ENCODE measurements at regions not wholly inside any gene's neighbourhood (a gene's known extent, or its start where the extent isn't known, plus 50 kb on each side); places are given as distances from the start of the nearest gene placed in this dataset.

DNA sequence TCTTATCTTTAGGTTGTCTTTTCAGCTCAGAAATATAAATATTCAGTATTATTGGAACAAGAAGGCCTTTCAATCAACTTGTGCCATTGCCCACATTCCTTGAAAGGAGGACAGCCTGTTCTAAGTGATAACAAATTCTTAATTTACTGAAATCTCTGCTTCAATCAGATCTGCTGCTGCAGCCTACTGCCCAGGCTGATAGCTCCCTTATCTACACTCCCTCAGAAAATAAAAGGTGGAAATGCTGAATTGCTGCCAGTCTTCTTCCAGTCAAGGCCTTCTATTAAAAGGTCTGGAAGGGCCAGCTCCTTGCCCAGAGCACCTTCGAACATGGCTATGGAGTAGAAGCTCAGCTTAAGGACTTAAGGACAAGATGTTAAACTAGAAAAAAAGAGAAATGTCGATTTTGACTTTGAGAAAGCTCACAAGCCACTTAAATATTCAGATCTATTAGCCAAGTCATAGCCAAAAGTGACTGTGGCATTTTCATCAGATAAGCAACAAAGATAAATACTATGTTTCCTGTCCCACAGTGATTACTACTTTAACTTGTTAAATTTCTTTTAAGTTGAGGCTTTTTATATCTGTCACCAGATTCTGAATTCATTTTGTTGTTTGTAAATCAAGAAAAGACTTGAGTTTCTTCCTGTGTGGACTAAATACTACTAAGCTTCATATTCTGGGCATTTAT is 480.5 kb upstream of the CBLB start:
- no peak for TF ChIP-seq CTCF (conservative IDR thresholded peaks at IDR 0.05; ENCODE audit: low read depth in 2 of 2)
- TF ChIP-seq EZH2 (IDR thresholded peaks at IDR 0.05; ENCODE audit: low read depth, unreplicated experiment): no peak
- no peak for TF ChIP-seq CREB1 (CRISPR knock-in tag; IDR thresholded peaks at IDR 0.05; ENCODE audit: low read depth)
- no peak for TF ChIP-seq NANOG (IDR thresholded peaks at IDR 0.05; ENCODE audit: borderline replicate concordance)
- no peak for TF ChIP-seq POLR2AphosphoS5 (IDR thresholded peaks at IDR 0.05; ENCODE audit: low read depth)
- TF ChIP-seq ZNF331 (CRISPR knock-in tag; IDR thresholded peaks at IDR 0.05; ENCODE audit: low read depth): no peak

Data from GM23338 (cell line).